ENCODE measurements at regions not wholly inside any gene's neighbourhood (a gene's known extent, or its start where the extent isn't known, plus 50 kb on each side); places are given as distances from the start of the nearest gene placed in this dataset.

DNA sequence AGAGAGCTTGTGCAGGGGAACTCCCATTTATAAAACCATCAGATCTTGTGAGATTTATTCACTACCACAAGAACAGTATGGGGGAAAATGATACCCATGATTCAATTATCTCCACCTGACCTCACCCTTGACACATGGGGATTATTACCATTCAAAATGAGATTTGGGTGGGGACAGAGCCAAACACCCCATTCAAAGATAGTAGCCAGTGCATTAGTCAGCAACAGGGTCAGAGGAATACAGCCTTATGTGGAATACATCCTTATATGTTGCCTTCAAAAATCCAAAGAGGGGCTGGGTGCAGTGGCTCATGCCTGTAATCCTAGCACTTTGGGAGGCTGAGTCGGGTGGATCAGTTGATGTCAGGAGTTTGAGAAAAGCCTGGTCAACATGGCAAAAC lies 563.2 kb downstream of the CCDC171 start:
- no peak overlapping the region for H3K27ac Mint-ChIP-seq
- no peaks in the 10 kb centered on the region for H3K4me1 Mint-ChIP-seq (ENCODE audit: low read depth)
- no peaks in the 10 kb centered on the region for H3K9me3 Mint-ChIP-seq
- H3K4me3 Mint-ChIP-seq (ENCODE audit: low read depth), result no peak overlapping the region
- no peak for DNase-seq (ENCODE audit: low spot score)
- H3K36me3 Mint-ChIP-seq (ENCODE audit: low read depth), result no peaks in the 10 kb centered on the region
- intact Hi-C loops (cut with micrococcal nuclease), result no loop called here
- H3K27me3 Mint-ChIP-seq (ENCODE audit: low read depth), result no peaks in the 10 kb centered on the region

DNA sequence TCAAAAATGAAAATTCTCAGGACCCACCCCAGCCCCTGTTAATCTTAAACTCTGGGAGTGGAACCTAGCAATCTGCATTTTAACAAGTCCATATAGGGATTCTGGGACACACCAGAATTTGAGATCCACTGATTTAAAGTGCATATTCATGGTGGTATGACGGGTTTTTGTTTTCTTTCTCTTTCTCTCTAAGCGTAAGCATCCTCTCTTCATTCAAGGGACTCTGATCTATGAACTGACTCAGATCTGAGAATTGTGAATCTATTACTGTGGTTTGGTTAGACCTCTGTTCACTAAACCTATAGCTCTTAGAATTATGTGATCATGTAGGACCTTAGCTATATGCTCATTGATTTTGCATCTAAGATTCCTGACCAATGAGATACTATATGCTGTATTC lies 565.2 kb downstream of the CCDC171 start:
- Mint-ChIP-seq H3K9me3 (no peaks in the 10 kb centered on the region), H3K4me1 (ENCODE audit: low read depth) (no peaks in the 10 kb centered on the region), H3K4me3 (ENCODE audit: low read depth) (no peak overlapping the region), H3K36me3 (ENCODE audit: low read depth) (no peaks in the 10 kb centered on the region), H3K27me3 (ENCODE audit: low read depth) (no peaks in the 10 kb centered on the region), H3K27ac (no peak overlapping the region)
- DNase-seq (ENCODE audit: low spot score), result no peak
- intact Hi-C loops (cut with micrococcal nuclease), result no loop called here

DNA sequence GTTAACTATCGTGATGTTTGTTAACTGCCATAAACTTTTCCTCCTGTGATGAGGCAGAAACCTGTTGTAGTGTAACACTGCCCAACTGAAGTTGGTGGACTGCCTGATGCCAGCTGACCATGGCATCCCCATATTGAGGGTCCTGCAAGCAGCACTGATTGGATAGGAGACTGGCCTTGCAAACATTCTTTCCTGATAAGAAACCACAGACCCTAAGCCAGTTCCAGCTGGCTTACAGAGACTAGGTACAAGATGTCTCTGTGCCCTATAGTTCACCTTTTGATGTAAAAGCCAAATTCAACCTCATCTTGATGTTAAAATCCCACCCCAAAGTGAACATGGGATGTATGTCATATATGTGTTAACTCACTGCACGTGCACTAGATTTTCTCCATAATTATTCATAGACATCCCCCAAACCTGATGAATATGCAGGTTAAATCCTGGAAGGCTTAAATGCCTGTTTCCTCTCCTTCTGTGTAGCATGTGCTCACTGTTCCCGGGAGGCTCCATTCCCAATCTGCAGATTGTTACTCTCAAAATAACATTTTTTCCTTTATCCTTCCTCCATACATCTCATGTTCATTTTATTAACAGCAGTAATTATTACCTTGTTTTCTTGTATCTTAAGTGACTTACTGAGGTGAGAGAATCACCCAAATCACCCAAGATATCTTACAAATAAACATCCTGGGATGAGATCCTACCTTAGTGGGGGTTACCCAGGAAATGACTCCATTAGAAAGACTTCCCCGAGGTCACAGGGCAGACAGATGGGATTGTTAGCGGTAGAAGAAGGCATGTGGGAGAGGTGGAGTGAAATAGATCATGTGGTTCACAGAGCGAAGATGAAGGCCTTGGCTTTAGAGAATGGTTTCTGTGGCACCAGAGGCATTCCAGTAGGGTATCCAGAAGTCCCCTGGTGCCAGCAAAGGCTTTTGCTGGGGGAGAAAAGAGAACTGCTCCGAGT lies 566.7 kb downstream of the CCDC171 start:
- H3K27me3 Mint-ChIP-seq (ENCODE audit: low read depth), result no peaks in the 10 kb centered on the region
- H3K9me3 Mint-ChIP-seq, result no peaks in the 10 kb centered on the region
- H3K36me3 Mint-ChIP-seq (ENCODE audit: low read depth), result no peaks in the 10 kb centered on the region
- no peak overlapping the region for H3K27ac Mint-ChIP-seq
- no peaks in the 10 kb centered on the region for H3K4me1 Mint-ChIP-seq (ENCODE audit: low read depth)
- DNase-seq (ENCODE audit: low spot score), result no peak
- H3K4me3 Mint-ChIP-seq (ENCODE audit: low read depth), result no peak overlapping the region
- intact Hi-C loops (cut with micrococcal nuclease), result loop anchor here (10.0 kb wide), 1 partner anchor 85 kb away; no protein-coding TSS in a partner anchor

DNA sequence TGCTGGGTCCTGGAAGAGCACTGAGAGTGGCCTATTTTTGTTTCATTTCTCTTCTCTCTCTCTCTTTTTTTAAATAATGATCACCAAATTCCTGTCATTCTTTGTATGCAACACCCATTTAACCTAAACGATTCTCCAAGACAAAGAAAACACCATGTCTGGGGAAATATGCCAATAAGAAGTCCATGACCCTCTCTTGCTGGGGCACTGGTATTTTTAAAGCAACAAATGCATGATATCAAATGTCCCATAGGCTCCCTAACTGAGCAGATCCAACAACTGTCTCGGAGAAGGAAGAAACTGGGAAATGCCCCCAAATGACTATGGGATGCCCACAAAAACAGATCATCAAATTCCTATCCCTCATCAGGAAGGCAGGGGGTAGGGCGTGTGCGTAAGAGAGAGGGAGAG lies 567.4 kb downstream of the CCDC171 start:
- DNase-seq (ENCODE audit: low spot score), result no peak
- Mint-ChIP-seq H3K27me3 (ENCODE audit: low read depth) (no peaks in the 10 kb centered on the region), H3K9me3 (peaks cover 1% of the 10 kb centered on the region), H3K4me1 (ENCODE audit: low read depth) (peaks cover 1% of the 10 kb centered on the region), H3K27ac (no peak overlapping the region), H3K4me3 (ENCODE audit: low read depth) (no peak overlapping the region), H3K36me3 (ENCODE audit: low read depth) (no peaks in the 10 kb centered on the region)
- intact Hi-C loops (cut with micrococcal nuclease), result loop anchor here (10.0 kb wide), 1 partner anchor 85 kb away; no protein-coding TSS in a partner anchor

DNA sequence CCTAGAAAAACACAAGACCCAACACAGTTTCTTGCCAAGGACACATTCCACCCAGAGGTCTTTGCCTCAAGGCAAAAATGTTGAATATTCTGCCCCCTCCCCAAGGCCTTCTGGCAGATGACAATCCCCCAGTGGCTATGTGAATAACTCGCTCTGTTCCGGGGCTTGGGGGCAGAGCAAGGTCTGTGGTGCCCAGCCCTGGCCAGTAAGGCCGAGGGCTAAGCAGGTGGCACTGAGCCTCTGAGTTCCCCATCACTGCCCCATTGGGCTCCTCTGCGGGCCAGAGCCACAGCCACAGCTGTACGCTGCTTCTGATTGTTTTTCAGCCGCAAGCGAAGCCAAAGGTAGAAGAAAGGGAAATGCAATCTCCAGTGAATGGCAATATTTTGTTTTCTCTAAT lies 567.9 kb downstream of the CCDC171 start:
- Mint-ChIP-seq H3K27me3 (ENCODE audit: low read depth) (no peaks in the 10 kb centered on the region), H3K4me1 (ENCODE audit: low read depth) (peaks cover 6% of the 10 kb centered on the region), H3K27ac (no peak overlapping the region), H3K9me3 (peaks cover 4% of the 10 kb centered on the region), H3K4me3 (ENCODE audit: low read depth) (no peak overlapping the region), H3K36me3 (ENCODE audit: low read depth) (no peaks in the 10 kb centered on the region)
- intact Hi-C loops (cut with micrococcal nuclease), result loop anchor here (10.0 kb wide), 1 partner anchor 86 kb away; no protein-coding TSS in a partner anchor
- DNase-seq (ENCODE audit: low spot score), result no peak

DNA sequence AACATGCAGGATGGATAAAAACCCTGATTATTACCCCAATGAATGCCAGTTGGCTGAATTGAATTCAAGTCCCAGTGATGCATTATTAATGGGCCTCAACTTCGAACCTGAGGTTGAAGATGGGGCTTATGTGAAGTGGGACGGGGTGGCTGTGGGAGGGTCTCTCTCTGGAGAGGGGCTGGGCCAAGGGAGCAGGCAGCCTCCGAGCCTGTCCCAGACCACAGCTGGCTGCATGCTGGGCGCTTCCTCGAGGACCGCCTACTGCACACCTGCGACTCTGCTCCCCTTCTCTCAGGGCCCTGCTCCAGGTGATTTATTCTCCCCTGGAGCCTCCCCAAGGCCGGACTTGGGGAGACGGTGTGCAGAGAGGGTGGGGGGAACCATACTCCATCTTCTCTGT lies 568.3 kb downstream of the CCDC171 start:
- H3K4me1 Mint-ChIP-seq (ENCODE audit: low read depth), result peaks cover 9% of the 10 kb centered on the region
- intact Hi-C loops (cut with micrococcal nuclease), result loop anchor here (10.0 kb wide), 1 partner anchor 86 kb away; no protein-coding TSS in a partner anchor
- DNase-seq (ENCODE audit: low spot score), result no peak
- peaks cover 4% of the 10 kb centered on the region for H3K9me3 Mint-ChIP-seq
- H3K36me3 Mint-ChIP-seq (ENCODE audit: low read depth), result no peaks in the 10 kb centered on the region
- no peak overlapping the region for H3K4me3 Mint-ChIP-seq (ENCODE audit: low read depth)
- H3K27ac Mint-ChIP-seq, result no peak overlapping the region
- no peaks in the 10 kb centered on the region for H3K27me3 Mint-ChIP-seq (ENCODE audit: low read depth)

DNA sequence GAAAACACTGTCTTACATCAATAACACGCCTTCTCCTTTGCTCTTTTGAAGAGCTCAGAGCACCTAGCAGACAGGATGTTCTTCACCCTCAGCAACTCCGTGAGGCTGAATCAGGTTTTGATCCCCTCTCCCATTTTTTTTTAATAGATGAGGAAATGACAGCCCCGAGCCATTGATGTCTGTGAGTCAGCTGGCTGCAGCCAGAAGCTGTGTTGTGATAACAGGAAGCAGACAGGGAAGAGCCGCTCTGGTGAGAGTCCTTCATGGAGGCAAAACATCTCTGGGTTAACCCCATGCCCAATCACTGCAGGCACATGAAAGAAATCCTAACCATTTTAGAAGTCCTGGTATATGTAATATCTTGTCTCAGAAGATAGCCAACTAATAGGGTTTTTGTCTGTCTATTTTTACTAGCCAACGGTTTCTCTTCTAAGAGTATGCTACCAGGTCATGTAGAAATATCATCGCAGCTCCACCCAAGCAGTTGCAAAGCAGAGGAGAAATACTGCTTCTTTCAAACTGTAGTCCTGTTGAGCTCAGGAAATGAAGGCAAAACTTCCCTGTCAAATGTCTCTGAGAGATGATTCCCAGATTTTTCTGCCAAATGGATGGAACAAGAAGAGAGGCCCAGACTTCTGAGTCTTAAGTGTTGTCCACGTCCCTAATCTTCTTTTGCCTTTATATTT lies 568.9 kb downstream of the CCDC171 start:
- H3K9me3 Mint-ChIP-seq, result peaks cover 4% of the 10 kb centered on the region
- no peak overlapping the region for H3K27ac Mint-ChIP-seq
- no peak overlapping the region for H3K4me3 Mint-ChIP-seq (ENCODE audit: low read depth)
- DNase-seq (ENCODE audit: low spot score), result no peak
- H3K4me1 Mint-ChIP-seq (ENCODE audit: low read depth), result peaks cover 11% of the 10 kb centered on the region
- no peaks in the 10 kb centered on the region for H3K36me3 Mint-ChIP-seq (ENCODE audit: low read depth)
- H3K27me3 Mint-ChIP-seq (ENCODE audit: low read depth), result no peaks in the 10 kb centered on the region
- intact Hi-C loops (cut with micrococcal nuclease), result loop anchor here (10.0 kb wide), 1 partner anchor 87 kb away; no protein-coding TSS in a partner anchor

DNA sequence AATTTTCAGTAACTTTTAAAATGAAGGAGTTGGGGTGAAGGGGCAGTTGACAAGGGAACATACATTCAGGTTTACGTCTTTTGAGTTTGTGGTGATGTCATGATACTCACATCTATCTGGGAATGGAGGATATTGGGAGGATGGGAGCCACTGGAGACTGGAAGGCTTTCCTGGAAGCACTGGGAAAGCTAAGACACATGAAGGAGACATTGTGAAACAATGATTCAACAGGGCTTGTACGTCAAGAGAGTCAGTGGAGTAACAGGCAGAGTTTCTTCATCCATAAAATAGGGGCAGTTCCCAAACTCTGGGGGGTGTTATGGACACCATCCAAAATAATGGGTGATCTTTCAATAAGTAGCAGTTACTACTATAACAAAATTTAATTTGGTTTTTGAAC lies 572.8 kb downstream of the CCDC171 start:
- Mint-ChIP-seq H3K9me3 (peaks cover 8% of the 10 kb centered on the region), H3K27me3 (ENCODE audit: low read depth) (no peaks in the 10 kb centered on the region), H3K4me3 (ENCODE audit: low read depth) (no peak overlapping the region), H3K4me1 (ENCODE audit: low read depth) (peaks cover 13% of the 10 kb centered on the region), H3K27ac (no peak overlapping the region), H3K36me3 (ENCODE audit: low read depth) (no peaks in the 10 kb centered on the region)
- intact Hi-C loops (cut with micrococcal nuclease), result loop anchor here (5.0 to 10.0 kb wide), 2 partner anchors 73 to 91 kb away; no protein-coding TSS in a partner anchor
- no peak for DNase-seq (ENCODE audit: low spot score)

DNA sequence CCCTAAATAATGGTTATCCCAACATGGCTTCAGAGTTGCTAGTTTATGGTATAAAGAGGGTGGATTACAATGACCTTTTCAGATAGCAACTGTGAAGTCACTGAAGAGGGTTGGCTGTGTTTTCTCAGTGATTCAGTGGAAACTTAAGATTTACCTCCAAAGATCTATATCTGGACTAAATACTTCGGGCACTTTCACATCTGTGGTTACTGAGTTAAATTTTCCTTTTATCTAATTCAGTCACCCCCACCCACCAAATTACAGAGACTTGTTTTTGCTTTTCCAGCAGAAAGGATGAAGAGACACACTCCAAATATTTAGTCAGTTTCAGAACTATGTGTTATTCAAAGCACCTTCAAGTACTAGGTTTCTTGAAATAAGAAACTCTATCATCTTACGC lies 573.2 kb downstream of the CCDC171 start:
- Mint-ChIP-seq H3K27me3 (ENCODE audit: low read depth) (no peaks in the 10 kb centered on the region), H3K27ac (no peak overlapping the region), H3K9me3 (peaks cover 8% of the 10 kb centered on the region), H3K4me3 (ENCODE audit: low read depth) (no peak overlapping the region), H3K36me3 (ENCODE audit: low read depth) (no peaks in the 10 kb centered on the region), H3K4me1 (ENCODE audit: low read depth) (peaks cover 13% of the 10 kb centered on the region)
- intact Hi-C loops (cut with micrococcal nuclease), result loop anchor here (5.0 to 10.0 kb wide), 2 partner anchors 74 to 91 kb away; no protein-coding TSS in a partner anchor
- DNase-seq (ENCODE audit: low spot score), result no peak

DNA sequence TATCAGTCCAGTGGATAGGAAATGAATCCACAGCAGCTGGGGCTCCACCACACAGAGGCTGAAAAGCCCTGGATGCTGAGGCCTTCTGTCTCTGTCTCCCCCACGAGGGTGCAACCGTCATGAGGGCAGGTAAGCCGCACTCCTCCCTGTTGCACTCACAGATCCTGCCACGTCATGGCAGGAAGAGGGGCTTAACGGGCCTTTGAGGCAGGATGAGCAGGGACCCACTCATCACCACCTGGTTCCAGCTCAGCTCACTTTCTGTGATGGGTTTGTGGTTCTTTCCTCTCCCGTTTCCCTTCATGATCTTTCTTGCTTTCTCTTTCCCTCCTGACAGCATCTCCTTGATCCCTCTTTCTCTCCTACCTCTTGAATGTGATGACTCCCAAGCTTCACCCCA lies 575.2 kb downstream of the CCDC171 start:
- Mint-ChIP-seq H3K27me3 (ENCODE audit: low read depth) (no peaks in the 10 kb centered on the region), H3K4me1 (ENCODE audit: low read depth) (peaks cover 13% of the 10 kb centered on the region), H3K4me3 (ENCODE audit: low read depth) (no peak overlapping the region), H3K36me3 (ENCODE audit: low read depth) (no peaks in the 10 kb centered on the region), H3K9me3 (peaks cover 8% of the 10 kb centered on the region), H3K27ac (no peak overlapping the region)
- intact Hi-C loops (cut with micrococcal nuclease), result loop anchor here (5.0 to 10.0 kb wide), 2 partner anchors 76 to 93 kb away; no protein-coding TSS in a partner anchor
- DNase-seq (ENCODE audit: low spot score), result no peak

DNA sequence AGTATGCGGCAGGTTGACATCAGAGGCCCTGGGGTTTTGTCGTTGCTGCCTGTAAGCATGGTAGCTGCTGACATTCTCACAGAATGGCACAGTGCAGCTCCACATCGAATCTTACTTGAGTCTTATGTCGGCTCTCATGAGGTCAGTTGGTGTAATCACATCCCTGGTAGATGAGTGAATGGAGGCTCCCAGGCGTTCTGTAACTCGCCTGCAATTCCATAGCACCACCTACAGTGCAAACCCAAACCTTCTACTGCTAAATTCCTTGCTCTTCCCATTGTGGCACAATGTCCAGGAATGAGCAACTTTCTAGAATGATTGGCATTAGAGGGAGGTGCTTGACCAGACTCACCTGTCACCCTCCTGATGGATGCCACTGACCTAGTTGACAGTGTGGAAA lies 578.4 kb downstream of the CCDC171 start:
- Mint-ChIP-seq H3K9me3 (peaks cover 4% of the 10 kb centered on the region), H3K27me3 (ENCODE audit: low read depth) (no peaks in the 10 kb centered on the region), H3K4me1 (ENCODE audit: low read depth) (peaks cover 6% of the 10 kb centered on the region)

DNA sequence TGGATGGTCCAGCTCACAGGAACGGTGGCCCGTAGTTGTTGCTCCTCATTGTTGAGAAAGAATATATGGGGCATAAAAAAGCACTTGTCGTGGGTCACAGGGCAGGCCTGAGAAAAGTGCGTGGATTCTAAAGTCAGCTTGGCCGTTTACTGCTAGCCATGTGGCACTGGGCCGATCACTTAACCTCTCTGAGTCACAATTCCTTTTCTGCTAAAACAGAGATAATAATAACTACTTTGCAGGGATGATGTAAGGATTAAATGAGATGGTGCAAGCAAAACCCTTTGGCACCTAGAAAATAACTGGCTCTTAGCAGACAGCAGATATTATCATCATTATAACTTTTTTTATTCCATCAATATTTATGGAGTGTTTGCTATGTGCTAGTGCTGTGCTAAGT lies 579.7 kb downstream of the CCDC171 start:
- Mint-ChIP-seq H3K36me3 (ENCODE audit: low read depth) (no peaks in the 10 kb centered on the region), H3K4me1 (ENCODE audit: low read depth) (peaks cover 3% of the 10 kb centered on the region), H3K27me3 (ENCODE audit: low read depth) (no peaks in the 10 kb centered on the region), H3K27ac (no peak overlapping the region), H3K9me3 (no peaks in the 10 kb centered on the region), H3K4me3 (ENCODE audit: low read depth) (no peak overlapping the region)
- intact Hi-C loops (cut with micrococcal nuclease), result loop anchor here (2.0 kb wide), 1 partner anchor 258 kb away; no protein-coding TSS in a partner anchor
- no peak for DNase-seq (ENCODE audit: low spot score)

More for the DNA sequence above, 578.4 kb downstream of the CCDC171 start:
- intact Hi-C loops (cut with micrococcal nuclease), result no loop called here
- Mint-ChIP-seq H3K27ac (no peak overlapping the region), H3K36me3 (ENCODE audit: low read depth) (no peaks in the 10 kb centered on the region), H3K4me3 (ENCODE audit: low read depth) (no peak overlapping the region)
- DNase-seq (ENCODE audit: low spot score), result no peak

Data from activated T-helper 2 cell treated with anti-CD3 and anti-CD28 coated beads, Interferon-gamma antibody, Interleukin-2, Interleukin-4, amounts not matched to agents 10 μg/mL and 5 μg/mL and 100 μg/mL, durations not matched to agents 14 hours and 24 hours and 36 hours (primary cell).